SJCRH30 (cell line): ENCODE measurements at regions not wholly inside any gene's neighbourhood (a gene's known extent, or its start where the extent isn't known, plus 50 kb on each side); places are given as distances from the start of the nearest gene placed in this dataset.

Experiments used
- DNase-seq, 2 experiments: peaks; one replicate each; pipeline ENCODE4 v3.0.0-alpha.2; 2015 to 2020
- H3K27ac ChIP-seq: fragments of 250-450 bp; sonication (Bioruptor Pico); 2 replicates; pipeline ENCODE4 v1.5.1; 2020; ENCODE audit warnings: mild to moderate bottlenecking, moderate library complexity
- H3K27me3 ChIP-seq: fragments of 250-450 bp; sonication (Bioruptor Pico); 2 replicates; pipeline ENCODE4 v1.5.1; 2020; ENCODE audit warnings: mild to moderate bottlenecking, moderate library complexity
- H3K36me3 ChIP-seq: fragments of 250-450 bp; sonication (Bioruptor Pico); 2 replicates; pipeline ENCODE4 v1.5.1; 2020; ENCODE audit warnings: mild to moderate bottlenecking, moderate library complexity
- H3K4me1 ChIP-seq: fragments of 250-450 bp; sonication (Bioruptor Pico); 2 replicates; pipeline ENCODE4 v1.5.1; 2020; ENCODE audit warnings: mild to moderate bottlenecking, moderate library complexity
- H3K4me3 ChIP-seq: fragments of 250-450 bp; sonication (Bioruptor Pico); 2 replicates; pipeline ENCODE4 v1.5.1; 2020; ENCODE audit warnings: mild to moderate bottlenecking, moderate library complexity
- H3K9me3 ChIP-seq: fragments of 250-450 bp; sonication (Bioruptor Pico); replicated peaks from 2 replicates; pipeline ENCODE4 v1.5.1; 2020; ENCODE audit warnings: mild to moderate bottlenecking, moderate library complexity

GRCh38 chr14:25140411-25140810 lies 90.5 kb upstream of the STXBP6 start:
- no peaks in the 10 kb centered on the region for H3K9me3 ChIP-seq
- H3K27me3 ChIP-seq = no peaks in the 10 kb centered on the region
- H3K27ac ChIP-seq = no peak overlapping the region
- H3K4me1 ChIP-seq = no peaks in the 10 kb centered on the region
- H3K36me3 ChIP-seq = no peaks in the 10 kb centered on the region
- no peak overlapping the region for H3K4me3 ChIP-seq
- DNase-seq = no peak

- DNase-seq = no peak
- Histone ChIP-seq H3K4me1 (no peaks in the 10 kb centered on the region), H3K4me3 (no peak overlapping the region), H3K27ac (no peak overlapping the region), H3K9me3 (no peaks in the 10 kb centered on the region), H3K27me3 (0 out of 2 replicates have a peak, but pooled peaks cover 10% of the 10 kb centered on the region), H3K36me3 (no peaks in the 10 kb centered on the region)
Observed at GRCh38 chr14:25136811-25137210, 86.9 kb upstream of the STXBP6 start.

GRCh38 chr14:25134184-25134583 lies 84.2 kb upstream of the STXBP6 start:
- H3K36me3 ChIP-seq = no peaks in the 10 kb centered on the region
- no peaks in the 10 kb centered on the region for H3K4me1 ChIP-seq
- H3K27me3 ChIP-seq = 0 out of 2 replicates have a peak, but pooled peaks cover 10% of the 10 kb centered on the region
- DNase-seq = no peak
- H3K9me3 ChIP-seq = no peaks in the 10 kb centered on the region
- no peak overlapping the region for H3K27ac ChIP-seq
- H3K4me3 ChIP-seq = no peak overlapping the region

- Histone ChIP-seq H3K4me3 (no peak overlapping the region), H3K27ac (no peak overlapping the region), H3K36me3 (no peaks in the 10 kb centered on the region), H3K27me3 (0 out of 2 replicates have a peak, but pooled peaks cover 10% of the 10 kb centered on the region), H3K4me1 (no peaks in the 10 kb centered on the region; the same call in 1 of the 2 replicates), H3K9me3 (no peaks in the 10 kb centered on the region)
- peak; percentile 54 to 81 for DNase-seq
Observed at GRCh38 chr14:25132732-25133422, 82.9 kb upstream of the STXBP6 start.

- no peaks in the 10 kb centered on the region for H3K9me3 ChIP-seq
- DNase-seq = no peak
- no peak overlapping the region for H3K4me3 ChIP-seq
- H3K36me3 ChIP-seq = no peaks in the 10 kb centered on the region
- 0 out of 2 replicates have a peak, but pooled peaks cover 10% of the 10 kb centered on the region for H3K27me3 ChIP-seq
- no peaks in the 10 kb centered on the region; the same call in 1 of the 2 replicates for H3K4me1 ChIP-seq
- H3K27ac ChIP-seq = no peak overlapping the region
Observed at GRCh38 chr14:25132094-25132493, 82.1 kb upstream of the STXBP6 start.

- no peak for DNase-seq
- Histone ChIP-seq H3K27me3 (no peaks in the 10 kb centered on the region), H3K4me1 (peaks cover 23% of the 10 kb centered on the region), H3K4me3 (no peak overlapping the region), H3K36me3 (no peaks in the 10 kb centered on the region), H3K9me3 (no peaks in the 10 kb centered on the region), H3K27ac (peak overlapping the region; percentile 88)
Observed at GRCh38 chr14:25122843-25123242, 72.9 kb upstream of the STXBP6 start.

- Histone ChIP-seq H3K27me3 (no peaks in the 10 kb centered on the region), H3K9me3 (no peaks in the 10 kb centered on the region), H3K4me3 (no peak overlapping the region), H3K36me3 (no peaks in the 10 kb centered on the region), H3K4me1 (peaks cover 23% of the 10 kb centered on the region), H3K27ac (peak overlapping the region; percentile 88)
- peak; percentile 20 to 54 for DNase-seq
Observed at GRCh38 chr14:25122211-25122610, 72.3 kb upstream of the STXBP6 start.

- no peaks in the 10 kb centered on the region for H3K36me3 ChIP-seq
- DNase-seq = peak; percentile 84 to 89
- H3K27me3 ChIP-seq = no peaks in the 10 kb centered on the region
- peak overlapping the region; percentile 88 for H3K27ac ChIP-seq
- H3K9me3 ChIP-seq = no peaks in the 10 kb centered on the region
- no peak overlapping the region for H3K4me3 ChIP-seq
- H3K4me1 ChIP-seq = peaks cover 26% of the 10 kb centered on the region
Observed at GRCh38 chr14:25121337-25122129, 71.6 kb upstream of the STXBP6 start.

GRCh38 chr14:25120261-25120660 lies 70.3 kb upstream of the STXBP6 start:
- H3K36me3 ChIP-seq = no peaks in the 10 kb centered on the region
- DNase-seq = no peak
- no peaks in the 10 kb centered on the region for H3K9me3 ChIP-seq
- peaks cover 26% of the 10 kb centered on the region for H3K4me1 ChIP-seq
- H3K27ac ChIP-seq = no peak overlapping the region
- H3K4me3 ChIP-seq = no peak overlapping the region
- H3K27me3 ChIP-seq = no peaks in the 10 kb centered on the region

- Histone ChIP-seq H3K4me3 (no peak overlapping the region), H3K27ac (no peak overlapping the region), H3K36me3 (no peaks in the 10 kb centered on the region), H3K9me3 (0 out of 2 replicates have a peak, but pooled peaks cover 2% of the 10 kb centered on the region), H3K27me3 (no peaks in the 10 kb centered on the region), H3K4me1 (peaks cover 26% of the 10 kb centered on the region)
- DNase-seq = no peak
Observed at GRCh38 chr14:25118671-25119070, 68.7 kb upstream of the STXBP6 start.

- H3K27ac ChIP-seq = no peak overlapping the region
- no peak for DNase-seq
- no peaks in the 10 kb centered on the region for H3K27me3 ChIP-seq
- H3K4me1 ChIP-seq = peaks cover 20% of the 10 kb centered on the region
- 0 out of 2 replicates have a peak, but pooled peaks cover 2% of the 10 kb centered on the region for H3K9me3 ChIP-seq
- H3K36me3 ChIP-seq = no peaks in the 10 kb centered on the region
- H3K4me3 ChIP-seq = no peak overlapping the region
Observed at GRCh38 chr14:25117342-25117741, 67.4 kb upstream of the STXBP6 start.

- H3K9me3 ChIP-seq = 0 out of 2 replicates have a peak, but pooled peaks cover 2% of the 10 kb centered on the region
- H3K27me3 ChIP-seq = no peaks in the 10 kb centered on the region
- no peak overlapping the region for H3K27ac ChIP-seq
- H3K4me3 ChIP-seq = no peak overlapping the region
- no peaks in the 10 kb centered on the region for H3K36me3 ChIP-seq
- H3K4me1 ChIP-seq = peaks cover 20% of the 10 kb centered on the region
- no peak for DNase-seq
Observed at GRCh38 chr14:25116607-25117006, 66.7 kb upstream of the STXBP6 start.

GRCh38 chr14:25113394-25113793 lies 63.4 kb upstream of the STXBP6 start:
- no peaks in the 10 kb centered on the region for H3K36me3 ChIP-seq
- 0 out of 2 replicates have a peak, but pooled peaks cover 2% of the 10 kb centered on the region for H3K9me3 ChIP-seq
- H3K4me3 ChIP-seq = no peak overlapping the region
- H3K27me3 ChIP-seq = no peaks in the 10 kb centered on the region
- no peak for DNase-seq
- H3K27ac ChIP-seq = no peak overlapping the region
- peaks cover 42% of the 10 kb centered on the region for H3K4me1 ChIP-seq

- H3K4me3 ChIP-seq = no peak overlapping the region
- peak; percentile 77 to 88 for DNase-seq
- no peaks in the 10 kb centered on the region for H3K36me3 ChIP-seq
- peak overlapping the region; percentile 98 for H3K27ac ChIP-seq
- no peaks in the 10 kb centered on the region for H3K27me3 ChIP-seq
- peaks cover 40% of the 10 kb centered on the region for H3K4me1 ChIP-seq
- H3K9me3 ChIP-seq = 0 out of 2 replicates have a peak, but pooled peaks cover 2% of the 10 kb centered on the region
Observed at GRCh38 chr14:25111061-25111601, 61.2 kb upstream of the STXBP6 start.

GRCh38 chr14:25110106-25110505 lies 60.2 kb upstream of the STXBP6 start:
- H3K27me3 ChIP-seq = no peaks in the 10 kb centered on the region
- no peak overlapping the region for H3K4me3 ChIP-seq
- H3K9me3 ChIP-seq = 0 out of 2 replicates have a peak, but pooled peaks cover under 1% of the 10 kb centered on the region
- no peaks in the 10 kb centered on the region for H3K36me3 ChIP-seq
- peaks cover 40% of the 10 kb centered on the region for H3K4me1 ChIP-seq
- peak overlapping the region; percentile 98 for H3K27ac ChIP-seq
- DNase-seq = no peak
